H4 (cell line): ENCODE measurements at regions not wholly inside any gene's neighbourhood (a gene's known extent, or its start where the extent isn't known, plus 50 kb on each side); places are given as distances from the start of the nearest gene placed in this dataset.
A peak's percentile ranks its signal among the peaks of the same experiment; 100 is the strongest.
"Not testable (repeated sequence)": the region's sequence is repeated elsewhere in the genome, so short reads cannot be mapped to it uniquely, and the experiment has no call there.

Source experiments
- DNase-seq: peaks from one replicate; pipeline ENCODE4 v3.0.0-alpha.2; 2015; ENCODE audit warnings: low spot score

- peak; percentile 88 for DNase-seq
These were observed 2695.0 kb upstream of the DEFB115 start for GRCh38 chr20:28562510-28562898.

- peak; percentile 87 for DNase-seq
These were observed 2694.5 kb upstream of the DEFB115 start for GRCh38 chr20:28562899-28563521.

GRCh38 chr20:28564024-28564423 lies 2693.4 kb upstream of the DEFB115 start:
- DNase-seq = not testable (repeated sequence)

DNA sequence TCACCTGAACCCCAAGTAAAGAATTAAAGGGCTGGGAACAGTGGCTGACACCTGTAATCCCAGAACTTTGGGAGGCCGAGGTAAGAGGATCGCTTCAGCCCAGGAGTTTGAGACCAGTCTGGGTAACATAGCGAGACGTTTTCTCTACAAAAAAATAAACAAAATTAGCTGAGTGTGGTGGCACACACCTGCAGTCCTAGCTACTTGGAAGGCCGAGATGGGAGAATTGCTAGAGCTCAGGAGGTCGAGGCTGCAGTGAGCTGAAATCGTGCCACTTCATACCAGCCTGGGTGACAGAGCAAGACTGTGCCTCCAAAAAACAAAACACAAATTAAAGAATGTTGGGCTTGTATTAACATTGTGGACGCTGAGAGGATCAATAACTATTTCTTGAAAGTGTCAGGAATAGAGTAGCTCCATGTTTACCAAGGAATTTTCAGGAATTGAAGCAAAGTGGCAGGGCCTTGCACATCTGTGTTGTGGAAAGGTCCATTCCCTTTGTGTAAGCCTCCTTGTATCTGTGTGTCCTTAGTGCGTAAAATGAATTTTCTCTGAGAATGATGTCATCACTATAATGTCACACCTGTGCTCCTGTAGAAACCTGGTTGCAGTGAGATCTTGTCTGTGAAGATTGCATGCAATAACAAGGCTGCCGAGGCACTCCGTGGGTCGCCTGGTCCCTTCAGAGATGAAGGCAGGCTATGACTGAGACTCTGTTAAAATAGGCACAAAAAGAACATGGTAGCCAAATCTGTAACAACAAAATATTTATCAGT lies 2692.6 kb upstream of the DEFB115 start:
- DNase-seq = not testable (repeated sequence)

DNA sequence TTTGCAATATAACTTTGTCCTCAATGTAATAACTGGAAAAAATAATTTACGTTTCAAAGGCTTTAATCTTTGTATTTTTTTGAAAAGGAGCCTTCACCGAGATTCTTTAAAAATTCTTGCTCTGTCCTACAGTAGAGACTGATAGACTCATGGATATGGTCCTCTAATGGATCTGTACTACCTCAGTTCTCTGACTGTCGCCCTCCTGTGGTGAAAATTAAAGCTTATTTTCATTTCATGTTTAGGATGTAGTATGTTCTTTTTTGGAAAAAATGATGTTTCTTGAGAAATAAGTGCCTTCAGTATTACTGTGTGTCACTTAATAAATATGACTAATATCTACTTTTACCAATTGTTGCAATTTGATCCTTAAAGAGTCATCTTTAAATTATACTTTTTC lies 2681.5 kb upstream of the DEFB115 start:
- DNase-seq = not testable (repeated sequence)

- DNase-seq = not testable (repeated sequence)
These were observed 2665.8 kb upstream of the DEFB115 start for GRCh38 chr20:28591680-28592079.

DNA sequence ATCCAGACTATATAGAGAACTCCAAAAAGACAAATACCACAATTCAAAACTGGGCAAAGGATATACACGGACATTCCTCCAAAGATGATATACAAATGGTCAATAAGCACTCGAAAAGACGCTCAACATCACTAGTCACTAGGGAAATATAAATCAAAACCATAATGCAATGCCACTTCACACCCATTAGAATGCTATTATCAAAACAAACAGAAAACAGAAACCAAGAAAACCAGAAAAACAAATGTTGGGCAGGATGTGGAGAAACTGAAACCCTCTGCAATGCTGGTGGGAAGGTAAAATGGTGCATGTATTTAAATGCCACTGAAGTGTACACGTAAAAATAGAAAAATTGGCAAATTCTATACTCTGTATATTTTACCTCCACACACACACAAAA lies 2664.1 kb upstream of the DEFB115 start:
- not testable (repeated sequence) for DNase-seq

DNA sequence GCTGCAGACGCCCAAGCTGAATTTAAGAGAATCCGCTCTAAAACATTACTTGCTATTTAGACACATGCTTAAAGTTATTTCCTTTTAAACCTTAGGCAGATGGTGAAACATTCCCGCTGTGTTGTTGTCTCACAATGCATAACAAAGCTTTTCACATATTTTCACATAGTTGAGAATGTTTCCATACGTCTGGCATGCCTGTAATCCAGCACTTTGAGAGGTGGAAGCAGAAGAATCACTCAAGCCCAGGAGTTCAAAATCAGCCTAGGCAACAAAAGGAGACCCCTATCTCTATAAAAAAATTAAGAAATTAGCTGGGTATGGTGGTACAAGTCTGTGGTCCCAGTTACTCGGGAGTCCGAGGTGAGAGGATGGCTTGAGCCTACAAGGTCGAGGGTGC lies 2663.0 kb upstream of the DEFB115 start:
- not testable (repeated sequence) for DNase-seq

- DNase-seq = not testable (repeated sequence)
These were observed 2655.5 kb upstream of the DEFB115 start for GRCh38 chr20:28602006-28602402.

DNA sequence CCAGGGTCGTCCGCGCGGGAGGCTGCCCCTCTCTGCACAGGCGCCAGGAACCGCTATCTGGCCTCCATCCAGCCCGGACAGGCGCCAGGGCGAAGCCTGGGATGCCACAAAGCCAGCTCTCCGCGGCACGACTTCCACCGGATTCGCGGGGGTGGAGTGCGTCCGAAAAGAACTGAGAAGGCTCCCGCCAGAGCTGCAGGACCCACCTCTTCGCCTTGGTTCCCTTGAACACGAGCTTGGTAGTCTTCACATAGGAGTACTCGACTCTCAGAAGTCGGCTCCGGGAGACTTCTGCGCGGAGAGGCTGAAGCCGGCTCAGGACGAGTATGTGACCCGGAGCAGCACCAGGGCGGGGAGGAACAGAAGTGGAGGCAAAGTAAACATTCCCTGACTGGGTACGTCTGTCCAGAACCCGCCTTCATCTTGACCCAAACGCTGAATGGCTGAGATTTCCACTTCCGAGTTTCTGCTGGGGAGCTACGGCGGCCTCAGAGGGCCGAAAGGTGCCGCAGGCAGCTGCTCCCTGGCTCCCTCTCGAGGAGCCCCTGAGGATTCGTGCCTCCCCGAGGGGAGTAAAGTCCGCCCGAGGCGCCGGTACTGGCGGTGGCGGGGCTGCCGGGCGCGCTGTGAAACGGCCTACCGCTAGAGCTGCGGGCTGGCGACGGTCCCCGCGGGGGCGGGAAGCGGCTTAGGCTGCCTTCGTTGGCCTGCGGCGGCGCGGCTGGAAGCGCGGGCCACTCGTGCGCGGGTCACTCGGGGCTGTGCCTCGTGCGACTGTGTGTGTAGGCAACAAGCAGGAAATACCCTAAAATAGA lies 2654.9 kb upstream of the DEFB115 start:
- DNase-seq = peak; percentile 95

GRCh38 chr20:28603218-28603577 lies 2654.3 kb upstream of the DEFB115 start:
- not testable (repeated sequence) for DNase-seq

- no peak for DNase-seq
These were observed 2641.1 kb upstream of the DEFB115 start for GRCh38 chr20:28616354-28616753.

DNA sequence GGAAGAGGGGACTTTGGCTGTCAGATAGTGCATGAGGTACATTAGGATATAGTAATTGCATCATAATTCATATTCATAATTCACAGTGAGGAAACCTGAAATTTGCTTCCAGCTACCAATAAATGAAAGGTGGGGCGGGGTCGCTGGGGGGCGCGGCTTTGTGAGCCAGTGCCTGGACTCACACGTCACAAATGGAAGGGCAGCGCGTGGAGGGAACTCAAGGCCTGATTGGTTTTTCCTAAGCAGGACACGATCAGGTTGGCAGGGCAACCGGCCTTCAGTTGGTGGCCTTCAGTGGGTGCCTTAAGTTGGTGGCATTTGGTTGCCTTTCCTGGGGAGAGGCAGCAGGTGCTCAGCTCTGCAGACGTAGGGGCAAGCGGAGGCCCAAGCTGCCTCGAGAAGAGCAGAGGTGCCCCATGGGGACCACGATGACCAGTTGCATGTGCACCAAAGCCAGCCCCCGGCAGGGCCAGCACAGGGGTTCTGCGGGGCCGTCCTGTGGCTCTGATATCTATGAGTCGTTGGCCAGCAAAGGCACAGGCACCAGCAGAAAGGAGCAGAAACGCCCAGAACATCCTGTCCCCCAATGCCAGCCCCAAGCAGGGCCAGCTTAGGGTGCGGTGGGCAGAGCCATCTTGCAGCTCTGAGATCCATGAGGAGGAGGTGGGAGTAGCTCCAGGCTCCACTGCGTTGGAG lies 2637.4 kb upstream of the DEFB115 start:
- DNase-seq = not testable (repeated sequence)

- not testable (repeated sequence) for DNase-seq
These were observed 2632.4 kb upstream of the DEFB115 start for GRCh38 chr20:28625112-28625511.

GRCh38 chr20:28640831-28641230 lies 2616.6 kb upstream of the DEFB115 start:
- not testable (repeated sequence) for DNase-seq
